ENCODE measurements at regions not wholly inside any gene's neighbourhood (a gene's known extent, or its start where the extent isn't known, plus 50 kb on each side); places are given as distances from the start of the nearest gene placed in this dataset.

DNA sequence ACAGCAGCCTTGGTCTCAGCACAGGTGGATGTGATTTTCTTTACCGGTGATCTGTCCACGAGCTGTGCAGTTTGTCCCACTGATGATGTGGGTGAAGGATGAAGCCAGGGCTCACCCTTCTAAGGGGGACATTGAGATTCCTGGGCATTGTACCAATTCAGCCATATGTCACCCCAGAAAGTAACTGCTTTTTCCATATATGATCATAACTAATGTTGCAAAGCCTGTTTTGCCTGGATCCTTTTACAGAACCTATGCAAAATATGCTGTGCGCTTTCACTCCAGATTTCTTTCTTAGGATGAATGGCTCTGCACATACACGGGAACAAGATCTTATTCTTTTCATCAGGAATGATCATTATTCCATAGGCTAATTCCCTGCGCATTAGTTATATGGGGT lies 96.9 kb upstream of the POU3F3 start:
- TF ChIP-seq ZBTB38 (CRISPR knock-in tag; IDR thresholded peaks at IDR 0.05) = no peak
- no peak for TF ChIP-seq MXD4 (CRISPR knock-in tag; IDR thresholded peaks at IDR 0.05)
- TF ChIP-seq, protein P1, sequence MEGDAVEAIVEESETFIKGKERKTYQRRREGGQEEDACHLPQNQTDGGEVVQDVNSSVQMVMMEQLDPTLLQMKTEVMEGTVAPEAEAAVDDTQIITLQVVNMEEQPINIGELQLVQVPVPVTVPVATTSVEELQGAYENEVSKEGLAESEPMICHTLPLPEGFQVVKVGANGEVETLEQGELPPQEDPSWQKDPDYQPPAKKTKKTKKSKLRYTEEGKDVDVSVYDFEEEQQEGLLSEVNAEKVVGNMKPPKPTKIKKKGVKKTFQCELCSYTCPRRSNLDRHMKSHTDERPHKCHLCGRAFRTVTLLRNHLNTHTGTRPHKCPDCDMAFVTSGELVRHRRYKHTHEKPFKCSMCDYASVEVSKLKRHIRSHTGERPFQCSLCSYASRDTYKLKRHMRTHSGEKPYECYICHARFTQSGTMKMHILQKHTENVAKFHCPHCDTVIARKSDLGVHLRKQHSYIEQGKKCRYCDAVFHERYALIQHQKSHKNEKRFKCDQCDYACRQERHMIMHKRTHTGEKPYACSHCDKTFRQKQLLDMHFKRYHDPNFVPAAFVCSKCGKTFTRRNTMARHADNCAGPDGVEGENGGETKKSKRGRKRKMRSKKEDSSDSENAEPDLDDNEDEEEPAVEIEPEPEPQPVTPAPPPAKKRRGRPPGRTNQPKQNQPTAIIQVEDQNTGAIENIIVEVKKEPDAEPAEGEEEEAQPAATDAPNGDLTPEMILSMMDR (CRISPR knock-in tag; IDR thresholded peaks at IDR 0.05) = no peak

All from HepG2 (cell line).